ENCODE measurements at regions not wholly inside any gene's neighbourhood (a gene's known extent, or its start where the extent isn't known, plus 50 kb on each side); places are given as distances from the start of the nearest gene placed in this dataset.

DNA sequence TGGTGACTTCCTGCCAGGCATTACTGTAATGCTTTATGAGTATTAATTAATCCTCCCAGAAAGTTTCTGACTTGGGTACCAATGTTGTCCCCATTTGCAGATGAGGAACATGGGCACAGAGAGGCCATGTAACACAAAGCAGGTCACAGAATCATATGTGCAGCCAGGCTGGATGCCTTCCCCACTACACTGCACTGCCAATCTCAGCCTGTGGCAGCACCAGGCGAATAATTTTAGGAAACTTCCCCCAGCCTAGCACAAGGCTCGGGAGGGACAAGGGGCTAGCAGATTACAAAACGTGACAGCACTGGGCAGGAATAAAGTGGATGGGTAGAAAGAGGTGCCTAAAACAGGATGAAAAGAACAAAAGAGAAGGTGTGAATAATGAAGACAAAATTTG is 331.7 kb upstream of the PROX1 start:
- no peak for TF ChIP-seq CTCF (IDR thresholded peaks at IDR 0.05; ENCODE audit: control insufficient read depth, insufficient read depth, low read depth, low read length, missing control alignments)
- no peak for DNase-seq (ENCODE audit: low read depth)
- no peak overlapping the region for H3K4me3 ChIP-seq (ENCODE audit: control insufficient read depth, low read depth, low read length)

DNA sequence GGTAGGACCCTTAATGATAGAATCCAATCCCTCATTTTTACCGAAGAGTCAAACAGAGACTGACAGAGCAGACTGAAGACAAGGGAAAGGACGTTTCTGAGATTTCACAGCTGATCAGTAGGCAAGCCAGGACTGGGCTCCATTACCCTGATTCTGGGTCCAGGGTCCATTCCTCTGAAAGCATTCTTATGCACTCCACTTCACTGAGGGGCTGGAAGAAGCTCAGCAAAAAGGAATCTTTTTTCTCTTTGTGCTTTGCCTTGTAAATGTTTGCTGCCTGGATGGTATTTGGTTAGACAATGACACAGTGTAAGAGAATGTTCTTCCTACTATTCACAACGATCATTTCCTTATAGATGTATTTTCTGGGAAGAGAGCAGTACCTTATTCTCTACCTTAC is 331.3 kb upstream of the PROX1 start:
- H3K4me3 ChIP-seq (ENCODE audit: control insufficient read depth, low read depth, low read length) = no peak overlapping the region
- DNase-seq (ENCODE audit: low read depth) = no peak
- TF ChIP-seq CTCF (IDR thresholded peaks at IDR 0.05; ENCODE audit: control insufficient read depth, insufficient read depth, low read depth, low read length, missing control alignments) = no peak

GRCh38 chr1:213657013-213657412 is 330.8 kb upstream of the PROX1 start:
- no peak overlapping the region for H3K4me3 ChIP-seq (ENCODE audit: control insufficient read depth, low read depth, low read length)
- no peak for DNase-seq (ENCODE audit: low read depth)
- TF ChIP-seq CTCF (IDR thresholded peaks at IDR 0.05; ENCODE audit: control insufficient read depth, insufficient read depth, low read depth, low read length, missing control alignments) = no peak

- no peak for DNase-seq (ENCODE audit: low read depth)
- no peak for TF ChIP-seq CTCF (IDR thresholded peaks at IDR 0.05; ENCODE audit: control insufficient read depth, insufficient read depth, low read depth, low read length, missing control alignments)
- H3K4me3 ChIP-seq (ENCODE audit: control insufficient read depth, low read depth, low read length) = no peak overlapping the region
Measured at GRCh38 chr1:213657879-213658278, 329.9 kb upstream of the PROX1 start.

- H3K4me3 ChIP-seq (ENCODE audit: control insufficient read depth, low read depth, low read length) = no peak overlapping the region
- TF ChIP-seq CTCF (IDR thresholded peaks at IDR 0.05; ENCODE audit: control insufficient read depth, insufficient read depth, low read depth, low read length, missing control alignments) = no peak
- no peak for DNase-seq (ENCODE audit: low read depth)
Measured at GRCh38 chr1:213658457-213658856, 329.3 kb upstream of the PROX1 start.

- no peak for DNase-seq (ENCODE audit: low read depth)
- no peak overlapping the region for H3K4me3 ChIP-seq (ENCODE audit: control insufficient read depth, low read depth, low read length)
- TF ChIP-seq CTCF (IDR thresholded peaks at IDR 0.05; ENCODE audit: control insufficient read depth, insufficient read depth, low read depth, low read length, missing control alignments) = no peak
Measured at GRCh38 chr1:213659580-213660547, 327.9 kb upstream of the PROX1 start.

Data from AG09309 (cell line).